ENCODE measurements at regions not wholly inside any gene's neighbourhood (a gene's known extent, or its start where the extent isn't known, plus 50 kb on each side); places are given as distances from the start of the nearest gene placed in this dataset.

DNA sequence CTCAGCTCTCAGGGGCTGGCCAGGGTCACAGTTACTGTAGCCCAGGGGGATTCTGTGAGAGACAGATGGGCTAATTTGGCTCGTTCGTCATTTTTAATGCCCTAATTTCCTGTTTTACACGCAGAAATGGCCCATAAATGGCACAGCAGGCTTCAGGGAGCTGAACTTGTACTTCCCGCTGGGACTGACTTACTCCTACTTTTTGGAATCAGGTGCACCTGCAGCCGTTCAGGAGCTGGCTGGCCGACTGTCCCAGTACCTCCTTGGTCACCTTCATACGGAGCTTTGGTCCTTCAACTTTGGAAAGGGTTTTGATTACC lies 62.4 kb upstream of the URI1 start:
- Histone ChIP-seq H3K4me1 (peaks cover 2% of the 10 kb centered on the region), H3K36me3 (no peaks in the 10 kb centered on the region), H3K9me3 (no peaks in the 10 kb centered on the region), H3K27me3 (peaks cover 18% of the 10 kb centered on the region), H3K4me3 (no peak overlapping the region), H3K27ac (no peak overlapping the region)
- DNase-seq (ENCODE audit: low spot score in 2 of 2): no peak
- whole genome bisulfite sequencing: 43% methylated on average over 7 of the region's 7 CpGs
- no peak for TF ChIP-seq EP300 (IDR thresholded peaks at IDR 0.05)
- TF ChIP-seq POLR2A (IDR thresholded peaks at IDR 0.05): no peak
- TF ChIP-seq, protein P1, sequence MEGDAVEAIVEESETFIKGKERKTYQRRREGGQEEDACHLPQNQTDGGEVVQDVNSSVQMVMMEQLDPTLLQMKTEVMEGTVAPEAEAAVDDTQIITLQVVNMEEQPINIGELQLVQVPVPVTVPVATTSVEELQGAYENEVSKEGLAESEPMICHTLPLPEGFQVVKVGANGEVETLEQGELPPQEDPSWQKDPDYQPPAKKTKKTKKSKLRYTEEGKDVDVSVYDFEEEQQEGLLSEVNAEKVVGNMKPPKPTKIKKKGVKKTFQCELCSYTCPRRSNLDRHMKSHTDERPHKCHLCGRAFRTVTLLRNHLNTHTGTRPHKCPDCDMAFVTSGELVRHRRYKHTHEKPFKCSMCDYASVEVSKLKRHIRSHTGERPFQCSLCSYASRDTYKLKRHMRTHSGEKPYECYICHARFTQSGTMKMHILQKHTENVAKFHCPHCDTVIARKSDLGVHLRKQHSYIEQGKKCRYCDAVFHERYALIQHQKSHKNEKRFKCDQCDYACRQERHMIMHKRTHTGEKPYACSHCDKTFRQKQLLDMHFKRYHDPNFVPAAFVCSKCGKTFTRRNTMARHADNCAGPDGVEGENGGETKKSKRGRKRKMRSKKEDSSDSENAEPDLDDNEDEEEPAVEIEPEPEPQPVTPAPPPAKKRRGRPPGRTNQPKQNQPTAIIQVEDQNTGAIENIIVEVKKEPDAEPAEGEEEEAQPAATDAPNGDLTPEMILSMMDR (IDR thresholded peaks at IDR 0.05): no peak
- TF ChIP-seq POLR2AphosphoS5 (IDR thresholded peaks at IDR 0.05): no peak

- no peaks in the 10 kb centered on the region for H3K9me3 ChIP-seq
- TF ChIP-seq EP300 (IDR thresholded peaks at IDR 0.05) (no peak), POLR2AphosphoS5 (IDR thresholded peaks at IDR 0.05) (no peak), POLR2A (IDR thresholded peaks at IDR 0.05) (no peak)
- TF ChIP-seq, protein P1 (IDR thresholded peaks at IDR 0.05): no peak
- H3K27ac ChIP-seq: no peak overlapping the region
- H3K4me3 ChIP-seq: no peak overlapping the region
- peaks cover 15% of the 10 kb centered on the region for H3K27me3 ChIP-seq
- no peaks in the 10 kb centered on the region for H3K36me3 ChIP-seq
- H3K4me1 ChIP-seq: peaks cover 2% of the 10 kb centered on the region
- peak in 1 of 2 donors; percentile 41 for DNase-seq (ENCODE audit: low spot score in 2 of 2)
- WGBS: 49% methylated on average over 10 of the region's 10 CpGs
These were observed 61.4 kb upstream of the URI1 start for GRCh38 chr19:29880498-29881081.

DNA sequence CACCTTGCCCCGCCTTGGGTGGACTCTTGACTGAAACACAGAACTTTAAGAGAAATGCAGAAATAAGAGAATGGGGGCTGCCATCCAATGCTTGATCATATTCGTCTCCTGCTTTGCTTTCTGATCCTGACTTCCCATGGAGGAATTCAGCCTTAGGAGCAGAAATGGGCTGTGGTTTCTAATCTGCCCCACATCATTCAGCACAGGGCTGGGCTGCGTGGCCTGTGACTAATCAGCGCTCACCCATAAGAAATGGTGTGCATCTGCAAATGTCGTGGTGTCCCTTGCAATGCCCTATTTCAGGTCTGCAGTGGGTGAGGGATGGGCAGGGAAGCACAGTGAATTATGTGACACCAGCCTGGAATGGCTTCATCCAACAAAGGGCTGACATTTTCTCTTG lies 60.7 kb upstream of the URI1 start:
- H3K4me1 ChIP-seq: peaks cover 2% of the 10 kb centered on the region
- TF ChIP-seq POLR2AphosphoS5 (IDR thresholded peaks at IDR 0.05): no peak
- TF ChIP-seq, protein P1 (IDR thresholded peaks at IDR 0.05): no peak
- no peak for TF ChIP-seq EP300 (IDR thresholded peaks at IDR 0.05)
- no peak for TF ChIP-seq POLR2A (IDR thresholded peaks at IDR 0.05)
- H3K27me3 ChIP-seq: peaks cover 15% of the 10 kb centered on the region
- no peaks in the 10 kb centered on the region for H3K9me3 ChIP-seq
- 79% methylated on average over 5 of the region's 5 CpGs for WGBS
- no peak overlapping the region for H3K4me3 ChIP-seq
- no peaks in the 10 kb centered on the region for H3K36me3 ChIP-seq
- peak in 1 of 2 donors; percentile 49 for DNase-seq (ENCODE audit: low spot score in 2 of 2)
- no peak overlapping the region for H3K27ac ChIP-seq

DNA sequence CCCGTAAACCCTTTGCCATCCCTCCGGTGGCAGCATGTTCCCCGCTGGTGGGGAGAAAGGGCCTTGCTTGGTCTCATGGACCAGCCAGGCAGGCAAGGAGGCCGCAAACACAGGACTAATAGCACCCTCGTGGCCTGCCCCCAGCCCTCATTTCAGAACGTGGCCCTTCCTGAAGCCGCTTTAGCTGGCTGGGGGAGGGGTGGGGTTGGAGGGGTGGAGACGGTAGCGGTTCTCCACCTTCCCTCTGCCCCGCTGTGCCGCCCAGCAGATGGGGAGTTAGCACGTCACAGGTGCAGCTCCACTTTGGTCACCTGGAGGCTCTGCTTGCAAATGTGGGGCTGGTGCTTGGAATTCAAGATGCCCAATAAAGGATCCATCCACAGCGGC lies 59.3 kb upstream of the URI1 start:
- 86% methylated on average over 13 of the region's 13 CpGs for WGBS
- DNase-seq (ENCODE audit: low spot score in 2 of 2): peak in 1 of 2 donors; percentile 63
- TF ChIP-seq, protein P1 (IDR thresholded peaks at IDR 0.05): no peak
- TF ChIP-seq POLR2AphosphoS5 (IDR thresholded peaks at IDR 0.05) (no peak), EP300 (IDR thresholded peaks at IDR 0.05) (no peak), POLR2A (IDR thresholded peaks at IDR 0.05) (no peak)
- Histone ChIP-seq H3K9me3 (no peaks in the 10 kb centered on the region), H3K4me3 (no peak overlapping the region), H3K27ac (no peak overlapping the region), H3K36me3 (no peaks in the 10 kb centered on the region), H3K27me3 (peaks cover 15% of the 10 kb centered on the region), H3K4me1 (peaks cover 6% of the 10 kb centered on the region)

DNA sequence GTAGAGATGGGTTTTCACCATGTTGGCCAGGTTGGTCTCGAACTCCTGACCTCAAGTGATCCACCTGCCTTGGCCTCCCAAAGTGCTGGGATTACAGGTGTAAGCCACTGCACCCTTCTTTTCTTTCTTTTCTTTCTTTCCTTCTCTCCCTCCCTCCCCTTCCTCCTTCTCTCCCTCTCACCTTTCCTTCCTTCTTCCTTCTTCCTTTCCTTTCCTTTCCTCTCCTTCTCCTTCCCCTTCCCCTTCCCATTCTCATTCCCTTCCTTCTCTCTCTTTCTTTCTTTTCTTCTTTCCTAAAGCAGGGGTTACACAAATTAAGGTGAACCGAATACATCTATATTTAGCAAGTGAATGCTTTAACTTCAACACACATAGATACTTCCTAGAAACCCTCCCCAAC lies 58.0 kb upstream of the URI1 start:
- Histone ChIP-seq H3K9me3 (no peaks in the 10 kb centered on the region), H3K27me3 (peaks cover 13% of the 10 kb centered on the region), H3K4me1 (peaks cover 6% of the 10 kb centered on the region), H3K36me3 (no peaks in the 10 kb centered on the region), H3K4me3 (no peak overlapping the region), H3K27ac (no peak overlapping the region)
- no peak for DNase-seq (ENCODE audit: low spot score in 2 of 2)
- 79% methylated on average over 2 of the region's 2 CpGs for WGBS
- no peak for TF ChIP-seq EP300 (IDR thresholded peaks at IDR 0.05)
- no peak for TF ChIP-seq POLR2A (IDR thresholded peaks at IDR 0.05)
- TF ChIP-seq POLR2AphosphoS5 (IDR thresholded peaks at IDR 0.05): no peak
- TF ChIP-seq, protein P1 (IDR thresholded peaks at IDR 0.05): no peak
